ENCODE measurements at regions not wholly inside any gene's neighbourhood (a gene's known extent, or its start where the extent isn't known, plus 50 kb on each side); places are given as distances from the start of the nearest gene placed in this dataset.

DNA sequence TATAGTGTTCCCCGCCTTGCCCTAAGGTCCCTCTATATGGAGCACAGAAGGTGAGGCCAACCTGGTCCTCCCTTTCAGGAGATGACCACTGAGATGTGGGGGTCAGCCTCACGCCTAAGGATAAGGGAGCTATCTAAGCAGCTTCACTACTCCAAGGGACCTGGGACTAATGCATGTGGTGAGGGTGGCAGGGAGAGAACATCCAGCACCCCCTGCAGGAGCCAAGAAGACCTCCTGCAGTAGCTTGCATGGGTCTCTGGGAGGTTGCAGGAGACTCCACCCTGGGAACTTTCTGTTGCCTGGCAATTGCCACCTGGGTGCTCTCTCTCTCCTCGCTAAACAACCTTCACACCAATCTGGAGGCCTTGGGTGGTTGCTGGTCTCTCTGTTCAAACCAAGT lies 93.0 kb upstream of the KLHL29 start:
- no peak for DNase-seq (ENCODE audit: low spot score)

DNA sequence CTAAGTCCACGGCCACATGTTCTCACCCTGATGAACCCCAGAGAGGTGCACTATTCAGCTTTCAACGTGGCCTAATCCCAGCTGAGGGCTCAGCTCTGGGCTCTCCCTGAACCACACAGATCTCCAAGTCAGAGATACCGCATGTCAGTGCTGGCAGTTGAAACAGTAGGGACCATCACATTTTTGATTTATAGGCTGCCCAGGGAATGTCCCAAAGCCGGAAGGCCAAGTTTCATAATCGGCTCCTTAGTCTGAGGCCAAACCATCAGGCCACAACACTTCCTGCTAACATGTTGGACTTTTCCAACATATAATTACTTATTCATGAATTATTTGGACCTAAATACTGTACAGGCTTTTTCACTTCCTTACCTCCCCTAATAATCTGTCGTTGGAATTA lies 91.9 kb upstream of the KLHL29 start:
- DNase-seq (ENCODE audit: low spot score), result no peak

DNA sequence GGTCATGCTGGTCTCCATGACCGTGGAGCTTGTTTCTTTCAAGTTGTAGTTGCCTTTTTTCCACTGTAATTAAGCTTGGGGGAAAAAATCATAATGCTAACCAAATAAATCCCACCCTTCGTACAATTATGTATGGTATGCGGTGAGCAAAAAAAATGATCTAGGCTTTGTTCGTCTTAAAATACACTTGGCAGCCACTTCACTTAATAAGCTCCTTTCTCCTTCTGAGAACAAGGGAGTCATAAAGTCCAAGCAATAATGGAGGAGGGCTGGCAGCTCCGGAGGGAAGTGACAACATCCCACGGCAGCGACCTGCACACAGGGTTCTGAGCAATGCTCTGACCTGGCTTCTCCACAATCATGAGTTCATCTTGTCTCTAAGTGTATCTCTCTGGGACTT lies 91.2 kb upstream of the KLHL29 start:
- DNase-seq (ENCODE audit: low spot score), result no peak

DNA sequence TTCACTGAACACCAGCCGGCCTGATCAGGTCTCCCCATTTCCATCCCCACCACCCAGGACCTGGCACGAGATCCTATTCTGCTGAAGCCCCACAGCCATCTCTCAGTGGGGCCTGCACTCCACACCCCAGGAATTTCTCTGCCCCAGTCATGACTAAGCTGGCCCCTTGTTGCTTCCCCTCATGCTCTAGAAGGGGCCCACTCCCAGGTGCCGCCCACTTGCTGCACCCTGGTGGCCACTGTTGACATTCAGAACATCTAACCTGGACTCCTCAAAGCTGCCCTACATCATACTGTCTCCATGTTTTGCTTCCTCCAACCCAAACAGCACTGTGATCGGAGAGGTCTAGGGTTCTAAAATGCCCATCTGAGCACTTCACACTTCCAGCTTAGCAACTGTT lies 90.7 kb upstream of the KLHL29 start:
- DNase-seq (ENCODE audit: low spot score), result no peak

DNA sequence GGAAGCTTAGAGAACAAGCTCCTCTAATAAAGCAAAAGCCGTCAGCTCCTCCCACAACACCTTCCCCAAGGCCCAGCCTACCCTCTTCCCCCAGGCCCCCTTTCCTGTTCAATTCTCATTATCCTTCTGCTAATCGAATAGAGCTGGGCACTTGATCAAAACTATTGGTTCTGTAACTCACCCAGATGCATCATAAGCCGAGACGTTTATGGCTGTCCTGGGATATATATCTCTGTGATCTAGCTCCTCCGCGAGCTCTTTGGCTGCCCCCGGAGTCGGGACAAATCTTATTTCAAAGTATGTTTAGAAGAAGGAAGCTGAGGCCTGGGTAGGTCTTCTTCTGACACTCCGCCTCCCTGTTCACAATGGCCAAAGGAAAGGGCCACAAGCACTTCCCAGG lies 88.3 kb upstream of the KLHL29 start:
- no peak for DNase-seq (ENCODE audit: low spot score)

DNA sequence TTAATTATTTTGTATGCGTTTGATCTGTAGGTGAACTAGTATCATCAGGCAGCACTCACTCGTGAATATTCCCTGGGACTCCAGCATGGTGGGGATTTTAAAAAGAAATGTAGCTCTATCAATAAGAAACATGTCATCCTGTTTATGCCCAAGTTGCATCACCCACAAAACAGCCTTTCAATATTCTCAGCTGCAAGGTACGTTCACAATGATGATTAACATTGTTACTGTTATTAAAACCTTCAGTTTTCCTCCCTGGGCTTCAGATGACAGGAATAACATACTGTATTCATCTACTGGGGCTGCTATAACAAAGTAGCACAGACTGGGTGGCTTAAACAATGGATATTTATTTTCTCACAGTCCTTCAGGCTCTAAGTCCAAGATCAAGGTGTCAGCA lies 87.9 kb upstream of the KLHL29 start:
- no peak for DNase-seq (ENCODE audit: low spot score)

DNA sequence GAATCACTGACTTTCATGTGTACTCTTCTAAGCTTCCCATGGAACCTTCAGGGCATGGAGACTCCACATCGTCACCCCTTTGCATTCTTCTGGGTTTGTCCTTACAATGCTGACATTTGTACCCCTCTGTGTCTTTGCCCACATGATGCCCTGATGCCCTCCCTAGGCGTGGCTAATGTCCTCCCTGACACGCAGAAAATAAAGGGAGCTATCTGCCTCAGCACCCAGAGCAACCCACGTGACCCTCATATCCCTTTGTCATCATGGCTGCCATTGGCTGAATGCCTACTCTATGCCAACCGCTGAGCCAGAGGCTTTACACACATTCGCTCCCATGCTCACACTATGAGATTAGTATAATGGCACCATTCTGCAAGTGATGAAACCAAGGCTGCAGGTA lies 86.4 kb upstream of the KLHL29 start:
- no peak for DNase-seq (ENCODE audit: low spot score)

DNA sequence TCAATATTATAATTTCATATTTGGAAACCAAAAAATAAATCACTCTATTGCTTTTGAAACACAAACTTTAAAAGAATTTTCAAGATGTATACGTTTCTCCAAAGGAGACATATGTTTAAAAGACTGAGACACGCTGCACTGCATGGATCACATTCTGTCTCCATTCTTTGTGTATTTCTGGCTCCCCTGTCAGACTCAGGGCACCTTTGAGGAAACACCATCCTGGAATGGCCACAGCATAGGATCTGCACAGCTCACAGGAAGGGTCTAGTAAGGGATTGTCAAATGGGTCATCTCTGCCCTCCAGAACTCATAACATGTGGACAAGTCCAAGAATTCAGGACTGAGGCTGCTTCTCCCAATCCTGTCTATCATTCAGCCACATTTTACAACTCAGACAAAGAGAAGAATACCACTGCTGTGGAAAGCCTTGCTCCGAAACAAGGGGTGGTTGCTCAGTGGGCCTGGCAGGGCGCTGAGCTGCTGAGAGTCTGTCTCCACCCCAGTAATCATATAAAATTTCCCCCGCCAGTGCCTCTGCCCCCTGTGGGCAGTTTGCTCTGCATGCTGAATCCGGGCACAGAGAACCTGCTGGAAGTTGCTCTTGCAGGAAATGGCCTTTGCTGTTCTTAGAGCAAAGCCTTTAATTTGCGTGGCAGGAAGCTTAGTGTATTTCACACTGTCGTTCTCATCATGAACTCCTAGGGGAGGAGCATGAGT lies 85.3 kb upstream of the KLHL29 start:
- no peak for DNase-seq (ENCODE audit: low spot score)

DNA sequence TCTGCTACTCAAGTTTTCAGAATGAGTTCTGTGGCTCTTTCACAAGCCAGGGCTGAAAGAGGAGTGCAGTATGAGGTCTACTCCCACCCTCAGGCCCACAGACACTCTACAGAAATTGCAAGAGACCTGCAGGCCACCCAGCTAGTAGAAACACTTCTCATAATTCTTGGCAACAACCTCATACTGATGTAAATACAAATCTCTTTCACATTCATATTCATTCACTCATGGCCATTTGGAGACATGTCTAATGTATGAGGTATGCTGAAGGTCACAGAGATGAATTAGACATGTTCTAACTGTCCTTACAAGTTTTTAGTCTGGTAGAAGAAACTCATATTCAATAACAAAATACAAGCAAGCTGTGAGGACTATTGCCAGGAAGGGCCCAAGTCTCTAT lies 83.8 kb upstream of the KLHL29 start:
- DNase-seq (ENCODE audit: low spot score), result no peak

DNA sequence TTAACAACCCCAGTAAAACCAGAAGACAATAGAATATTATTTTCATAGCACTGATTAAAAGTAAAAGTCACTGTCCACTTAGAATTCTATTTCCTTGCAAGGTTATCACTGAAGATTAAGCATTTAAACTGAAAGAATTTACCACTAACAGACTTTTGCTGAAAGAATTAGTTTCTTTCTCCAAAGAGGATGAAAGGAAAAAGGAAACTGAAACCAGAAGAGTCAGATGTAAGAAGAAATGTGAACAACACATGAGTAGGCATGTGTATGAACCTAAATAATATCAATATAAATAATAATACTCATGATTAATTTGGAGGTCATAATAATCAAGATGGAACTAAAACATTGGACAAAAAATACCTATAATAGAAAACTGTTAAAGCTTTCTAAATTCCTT lies 82.4 kb upstream of the KLHL29 start:
- DNase-seq (ENCODE audit: low spot score), result no peak

DNA sequence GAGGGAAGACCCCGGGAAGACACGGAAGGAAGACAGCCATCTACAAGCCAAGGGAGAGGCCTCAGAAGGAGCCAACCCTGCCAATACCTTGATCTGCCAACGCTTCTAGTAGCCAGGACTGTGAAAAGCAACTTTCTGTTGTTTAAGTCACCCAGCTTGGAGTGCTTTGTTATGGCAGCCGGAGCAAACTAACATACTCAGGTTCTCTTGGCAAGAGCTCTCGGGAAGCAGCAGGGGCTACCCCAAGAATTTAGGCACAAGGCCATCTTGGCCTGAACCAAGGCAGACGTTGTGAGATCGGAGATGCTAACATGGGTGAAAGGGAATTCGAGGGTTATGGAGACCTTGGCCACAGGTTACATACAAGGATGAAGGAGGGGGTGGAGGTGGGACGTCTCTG lies 78.6 kb upstream of the KLHL29 start:
- no peak for DNase-seq (ENCODE audit: low spot score)

DNA sequence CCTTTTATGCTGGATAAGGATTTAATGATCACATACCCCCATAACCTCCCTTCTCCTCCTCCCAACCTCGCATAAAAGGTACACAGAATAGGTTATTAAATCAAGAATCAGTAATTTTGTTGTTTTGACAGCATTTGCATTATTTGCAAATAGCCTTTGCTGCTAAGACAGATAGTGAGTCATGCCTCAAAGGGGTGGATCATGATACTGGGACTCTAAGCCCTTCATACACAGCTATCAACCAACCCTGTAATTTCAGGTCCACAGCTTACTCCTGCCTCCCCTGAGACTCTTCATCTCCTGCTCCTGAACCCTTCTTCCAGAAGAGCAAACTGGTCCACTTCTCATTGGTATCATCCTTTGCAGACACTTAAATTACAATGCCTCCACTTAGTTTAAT lies 73.8 kb upstream of the KLHL29 start:
- no peak for DNase-seq (ENCODE audit: low spot score)

DNA sequence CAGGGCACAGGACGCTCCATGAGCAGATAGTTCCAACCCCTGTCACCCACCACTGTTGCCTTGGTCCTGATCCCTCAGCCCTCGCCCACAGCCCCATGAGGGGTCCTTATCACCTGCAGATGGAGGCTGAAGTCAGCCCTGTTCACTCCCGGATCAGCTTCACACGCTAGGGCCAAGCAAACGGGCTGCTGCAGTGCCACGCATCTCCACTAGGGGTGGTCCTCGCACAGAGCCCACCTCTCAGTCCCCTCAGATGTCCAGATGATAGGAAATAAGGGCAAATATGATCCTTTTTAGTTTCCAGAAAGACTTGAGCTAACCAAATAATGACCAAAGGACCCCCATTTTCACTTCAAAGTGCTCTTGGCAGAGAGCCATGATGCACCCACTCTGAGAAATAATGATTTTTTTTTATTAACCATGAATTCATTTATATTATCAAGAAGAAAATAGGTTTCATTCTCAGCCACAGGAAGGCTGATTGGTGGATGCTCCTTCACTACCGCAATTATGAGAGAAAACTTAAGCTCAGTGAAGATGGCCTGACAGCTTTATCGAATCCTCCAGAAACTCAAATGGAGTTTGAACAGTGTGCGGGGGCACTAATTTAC lies 71.9 kb upstream of the KLHL29 start:
- DNase-seq (ENCODE audit: low spot score), result no peak

DNA sequence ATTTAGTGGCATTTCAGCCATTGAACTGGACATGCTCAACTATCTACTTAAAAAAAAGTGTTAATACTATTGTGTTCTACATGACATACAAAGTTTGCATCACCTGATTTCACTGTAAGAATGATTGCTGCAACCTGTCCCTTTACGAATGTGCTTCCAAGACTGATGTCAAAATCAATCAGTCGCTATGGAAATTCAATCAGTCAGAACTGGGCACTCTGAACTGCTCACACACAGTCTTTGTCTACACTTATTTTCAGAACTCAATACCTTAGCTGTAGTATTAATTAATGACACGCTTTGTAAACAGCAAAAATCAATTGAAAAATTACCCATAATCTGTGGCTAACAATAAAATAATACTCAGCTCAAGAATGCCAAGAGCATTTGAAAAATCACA lies 70.3 kb upstream of the KLHL29 start:
- DNase-seq (ENCODE audit: low spot score), result no peak

DNA sequence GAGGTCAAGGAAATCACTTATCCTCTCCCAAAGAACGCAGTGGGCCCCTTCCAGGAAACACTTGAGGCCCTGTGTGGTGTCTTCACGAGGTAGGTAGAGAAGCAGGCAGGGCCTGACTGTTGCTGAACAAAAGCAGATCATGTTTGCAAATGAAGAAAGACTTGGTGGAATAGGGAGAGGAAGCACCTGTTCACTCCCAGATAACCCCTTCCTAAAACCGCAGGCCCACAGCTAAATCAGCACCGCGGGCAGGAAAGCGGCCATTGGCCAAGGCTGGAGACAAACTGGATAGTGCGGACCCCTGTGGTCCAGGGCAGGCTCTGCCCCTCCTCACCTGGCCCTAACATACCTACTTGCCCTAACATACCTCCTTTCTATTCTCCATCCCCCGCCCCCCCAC lies 64.9 kb upstream of the KLHL29 start:
- DNase-seq (ENCODE audit: low spot score), result no peak

DNA sequence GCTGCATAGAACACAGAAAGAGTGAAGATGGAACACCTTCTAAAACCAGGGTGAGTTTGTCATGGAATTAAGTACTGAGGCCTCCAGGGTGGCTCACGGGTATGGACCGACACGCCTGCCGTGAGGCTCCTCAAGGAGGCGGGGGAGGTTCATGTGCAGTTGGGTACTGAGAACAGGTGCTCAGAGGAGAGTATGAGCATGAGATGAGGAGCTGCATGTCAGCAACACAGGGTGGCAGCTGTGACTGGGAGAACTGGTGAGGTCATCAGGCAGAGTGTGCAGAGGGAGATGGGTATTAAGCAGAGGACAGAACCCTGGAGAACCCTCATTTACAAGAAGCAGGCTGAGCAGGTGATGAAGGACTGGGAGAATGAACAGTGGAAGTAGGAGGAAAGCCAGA lies 63.2 kb upstream of the KLHL29 start:
- no peak for DNase-seq (ENCODE audit: low spot score)

DNA sequence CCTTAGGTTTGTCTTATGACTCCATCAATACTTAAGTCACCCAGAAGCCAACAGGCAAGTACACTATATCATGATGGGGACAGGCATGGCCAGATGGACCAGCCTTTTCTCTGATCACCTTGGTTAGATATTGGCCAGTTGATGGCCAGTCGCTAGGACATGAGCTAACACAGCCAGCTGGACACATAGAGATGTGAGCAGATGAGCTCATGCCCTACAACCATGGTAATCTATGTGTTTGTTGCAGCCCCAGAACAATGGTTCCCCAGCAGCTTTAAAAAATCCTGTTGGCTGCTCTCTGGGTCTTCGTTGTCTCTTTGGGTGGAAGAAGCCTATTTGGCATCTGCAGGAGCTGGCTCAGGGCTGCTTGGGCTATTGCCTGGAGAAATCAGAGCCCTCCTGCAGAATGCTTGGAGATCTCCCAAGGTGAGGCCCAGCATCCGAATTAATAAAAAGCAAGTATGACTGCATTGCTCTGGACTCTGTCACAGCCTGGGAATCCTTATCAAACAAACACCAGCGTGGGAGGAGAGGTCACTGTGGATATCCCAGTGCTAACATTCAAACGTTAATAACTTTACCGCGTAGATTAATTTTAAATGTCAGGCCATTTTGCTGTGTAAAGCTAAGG lies 62.3 kb upstream of the KLHL29 start:
- DNase-seq (ENCODE audit: low spot score), result no peak

DNA sequence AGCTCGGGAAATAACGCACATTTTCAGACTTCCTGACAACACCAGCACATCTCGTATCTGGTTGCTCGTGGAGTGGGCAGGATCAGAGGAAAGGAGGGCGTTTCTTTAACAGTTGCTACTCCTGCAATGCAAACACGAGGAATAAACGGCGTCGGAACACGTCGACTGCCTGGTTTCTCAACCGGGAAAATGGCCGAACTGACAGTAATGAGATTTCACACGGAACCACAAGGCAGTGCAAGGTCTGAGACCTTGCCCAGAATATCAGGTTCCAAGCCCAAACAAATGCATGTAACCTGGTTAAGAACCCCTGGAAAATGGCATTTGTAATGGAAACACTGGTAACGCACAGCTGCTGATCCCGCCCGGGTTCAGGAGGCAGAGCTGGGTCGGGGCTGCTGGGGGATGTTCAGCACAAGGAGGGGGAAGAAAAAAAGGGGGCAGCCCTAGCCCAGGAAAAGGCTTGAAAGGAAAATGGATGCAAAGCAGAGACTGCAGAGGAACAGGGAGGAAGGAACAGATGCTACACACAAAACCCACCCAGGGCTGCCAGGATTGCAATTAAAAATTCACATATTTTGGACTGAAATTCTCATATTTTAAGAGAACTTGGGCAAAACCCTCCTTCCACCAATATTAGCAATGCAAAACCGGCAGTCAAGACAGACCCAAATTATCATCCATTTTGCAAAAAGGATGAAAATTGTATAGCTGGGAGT lies 61.6 kb upstream of the KLHL29 start:
- DNase-seq (ENCODE audit: low spot score), result no peak

DNA sequence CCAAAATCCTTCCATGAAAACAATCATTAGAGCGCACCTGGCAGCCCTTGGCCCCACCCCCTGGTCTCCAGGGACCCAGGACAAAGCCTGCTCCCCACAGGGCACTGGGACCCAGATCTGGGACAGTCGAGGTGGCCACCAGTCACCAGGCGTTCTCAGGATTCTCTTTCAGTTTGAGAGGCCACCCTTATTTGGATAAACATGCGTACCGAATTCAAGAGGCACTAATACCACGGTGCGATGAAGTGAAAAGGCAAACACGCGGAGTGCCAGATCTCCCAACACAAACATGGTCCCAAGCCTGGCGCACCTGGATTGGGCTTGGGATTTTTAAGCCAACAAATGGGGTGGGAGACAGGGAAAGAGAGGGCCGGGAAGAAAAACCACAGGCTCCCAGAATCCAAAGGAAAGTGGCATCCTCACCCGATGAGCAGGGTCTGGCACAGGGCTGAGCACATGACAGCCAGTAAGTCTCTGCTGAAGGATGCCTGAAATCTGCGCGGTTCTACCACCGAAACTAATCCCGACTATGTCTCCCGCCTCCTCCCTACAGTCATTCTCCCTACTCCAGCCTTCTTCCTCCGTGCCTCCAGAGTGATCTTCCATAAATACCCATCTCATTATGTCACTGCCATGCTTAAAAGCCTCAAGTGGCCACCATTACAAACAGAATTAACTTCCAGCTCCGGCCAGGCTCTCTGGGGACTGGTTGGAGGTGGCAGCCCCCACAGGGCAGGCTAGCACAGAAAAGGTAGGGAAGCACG lies 60.9 kb upstream of the KLHL29 start:
- no peak for DNase-seq (ENCODE audit: low spot score)

DNA sequence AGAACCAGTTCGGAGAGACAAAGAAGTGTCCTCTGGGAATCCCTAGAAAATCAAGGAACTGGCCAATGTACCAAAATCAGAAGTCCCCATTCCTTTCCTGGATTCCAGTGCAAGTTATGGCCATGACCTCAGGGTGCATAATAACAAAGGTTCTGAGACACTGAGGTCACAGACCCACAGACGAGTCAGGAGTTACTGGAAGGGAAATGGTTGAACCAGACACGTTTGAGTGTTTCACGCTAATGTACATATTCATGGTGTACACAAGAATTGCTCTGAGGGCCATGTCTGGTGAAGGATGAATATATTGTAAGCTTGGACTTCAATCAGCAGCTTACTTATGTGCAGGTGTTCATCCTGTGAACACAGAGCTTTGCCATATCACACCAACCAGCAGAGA lies 58.6 kb upstream of the KLHL29 start:
- DNase-seq (ENCODE audit: low spot score), result no peak

DNA sequence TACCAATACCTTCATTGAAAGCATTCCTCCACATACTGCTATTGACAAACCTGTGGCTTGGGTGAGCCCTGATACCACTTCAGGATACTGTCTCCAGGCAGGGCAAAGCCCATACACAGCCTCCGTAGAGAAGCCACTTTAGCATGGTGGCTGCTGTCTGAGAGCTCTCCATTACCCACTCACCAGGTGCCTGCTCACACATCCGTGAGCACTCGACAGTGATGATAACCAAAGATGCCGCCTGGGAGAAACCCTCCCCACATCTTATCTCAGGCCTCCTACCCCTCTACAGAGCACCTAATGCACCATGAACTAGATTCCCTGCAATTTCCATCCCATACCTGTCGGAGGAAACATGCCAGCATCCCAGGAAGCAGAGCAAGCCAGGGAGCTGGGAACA lies 57.6 kb upstream of the KLHL29 start:
- no peak for DNase-seq (ENCODE audit: low spot score)

DNA sequence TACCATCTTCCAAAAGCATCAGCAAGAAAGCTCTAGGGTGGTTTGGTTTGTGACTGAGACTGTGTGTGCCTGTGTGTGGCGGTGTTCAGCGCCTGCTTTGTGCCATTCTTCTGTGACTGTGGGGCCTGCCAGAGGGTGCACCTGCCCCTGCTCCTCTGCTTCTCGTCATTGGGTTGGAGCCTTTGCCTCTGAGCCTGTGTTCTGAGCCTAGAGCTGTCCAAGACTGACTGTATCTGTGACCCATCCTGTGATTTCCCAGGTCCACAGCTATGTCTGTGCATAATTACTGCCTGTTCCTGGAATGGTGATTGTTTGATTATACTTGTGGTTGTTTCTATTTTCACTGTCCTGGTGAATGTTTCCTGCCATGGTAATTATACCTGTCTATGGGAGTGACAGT lies 57.1 kb upstream of the KLHL29 start:
- DNase-seq (ENCODE audit: low spot score), result no peak

Data from CD4-positive, alpha-beta T cell treated with Interleukin-6 at 100 ng/mL for 8 hours (primary cell).